ENCODE measurements at regions not wholly inside any gene's neighbourhood (a gene's known extent, or its start where the extent isn't known, plus 50 kb on each side); places are given as distances from the start of the nearest gene placed in this dataset.

DNA sequence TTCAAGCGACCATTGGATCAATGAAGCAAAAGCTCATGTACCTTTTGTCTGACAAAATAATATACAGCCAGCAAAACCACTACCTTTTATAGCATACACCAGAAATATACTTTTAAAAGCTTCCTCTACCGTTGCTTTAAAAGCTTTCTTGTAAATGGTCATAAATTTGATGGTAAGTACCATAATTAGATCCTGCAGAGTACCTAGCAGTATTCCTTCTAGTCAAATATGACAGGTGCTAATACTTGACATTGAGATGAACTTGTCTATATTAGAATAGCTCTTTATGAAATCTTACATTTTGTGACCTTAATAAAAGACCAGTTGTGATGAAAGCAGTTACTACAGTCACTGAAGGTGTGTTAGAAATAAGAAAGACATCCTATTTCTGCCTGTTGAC, 340.5 kb upstream of the ANO3 start:
- DNase-seq: no peak

DNA sequence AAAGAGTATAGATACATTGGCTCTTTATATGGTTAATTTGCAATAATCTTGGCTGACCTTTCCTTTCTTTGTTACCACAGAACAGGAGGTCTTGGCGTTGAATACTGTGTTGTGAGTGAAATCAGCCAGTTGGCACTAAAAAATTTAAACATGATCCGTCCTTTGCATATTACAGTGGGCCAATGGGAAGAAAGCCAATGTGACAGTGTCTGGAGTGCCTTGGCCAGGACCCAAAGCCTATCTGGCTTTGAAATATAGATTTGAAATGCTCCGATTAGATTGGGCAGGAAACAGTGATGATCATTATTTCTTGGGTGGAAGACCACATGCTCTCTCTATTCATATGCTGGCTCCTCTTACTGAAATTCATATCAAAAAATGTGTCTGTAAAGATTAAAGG, 339.6 kb upstream of the ANO3 start:
- DNase-seq: no peak

GRCh38 chr11:25993016-25993415, 338.9 kb upstream of the ANO3 start:
- no peak for DNase-seq

- no peak for DNase-seq
These were observed 320.5 kb upstream of the ANO3 start for GRCh38 chr11:26011474-26011873.

DNA sequence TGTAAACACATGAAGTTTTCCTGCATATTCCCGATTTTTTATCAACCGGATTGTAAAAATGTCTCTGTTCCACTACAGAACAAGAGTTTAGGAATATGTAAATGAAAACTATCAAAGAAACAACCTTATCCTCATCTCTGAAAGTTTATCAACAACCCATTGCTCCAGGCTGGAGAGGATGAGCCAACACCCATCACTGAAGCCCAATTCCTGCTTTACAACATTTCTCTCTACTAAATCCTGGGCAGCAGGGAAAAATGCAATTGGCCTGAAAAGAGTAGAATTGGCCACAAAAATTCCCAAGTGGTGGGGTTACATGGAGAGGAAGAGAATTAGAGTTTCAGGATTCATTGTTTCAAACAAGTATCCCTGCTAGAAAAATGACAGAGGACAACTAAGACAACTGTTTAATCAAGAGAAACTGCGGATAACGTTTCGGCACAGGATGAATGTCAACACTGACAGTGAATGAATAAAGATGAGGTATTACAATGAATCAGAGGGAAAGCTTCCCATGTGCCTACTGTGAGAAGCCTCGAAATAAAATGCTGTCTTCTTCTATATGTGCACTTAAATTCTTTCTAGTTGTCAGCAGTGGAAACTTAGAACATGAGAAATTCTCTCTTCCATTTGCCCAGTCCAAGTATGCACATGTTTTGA, 317.3 kb upstream of the ANO3 start:
- no peak for DNase-seq

DNA sequence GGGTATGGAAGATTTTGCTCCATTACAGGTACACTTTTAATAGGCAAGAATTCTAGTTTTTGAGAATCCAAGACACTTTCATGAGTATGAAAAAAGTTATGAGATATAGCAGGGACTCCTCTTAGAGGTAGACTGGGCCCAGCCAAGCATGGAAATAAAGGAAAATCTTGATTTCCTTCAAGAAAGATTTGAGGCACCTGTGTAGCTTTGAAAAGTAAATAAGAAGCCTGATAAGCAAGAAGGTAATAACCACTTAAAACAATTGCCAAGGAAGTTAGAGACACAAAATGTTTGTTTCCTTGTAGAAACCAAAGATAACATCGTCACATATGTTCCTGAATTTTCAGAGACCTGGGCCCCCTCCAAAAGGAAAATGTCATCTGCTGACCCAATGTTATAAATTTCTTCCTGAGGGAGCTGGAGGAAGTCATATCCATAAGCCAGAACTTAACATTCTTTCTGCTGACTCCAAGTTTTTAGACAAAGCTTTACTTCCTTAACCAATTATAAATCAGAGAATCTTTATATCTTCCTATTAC, 314.5 kb upstream of the ANO3 start:
- no peak for DNase-seq

- DNase-seq: no peak
These were observed 314.0 kb upstream of the ANO3 start for GRCh38 chr11:26017903-26018302.

DNA sequence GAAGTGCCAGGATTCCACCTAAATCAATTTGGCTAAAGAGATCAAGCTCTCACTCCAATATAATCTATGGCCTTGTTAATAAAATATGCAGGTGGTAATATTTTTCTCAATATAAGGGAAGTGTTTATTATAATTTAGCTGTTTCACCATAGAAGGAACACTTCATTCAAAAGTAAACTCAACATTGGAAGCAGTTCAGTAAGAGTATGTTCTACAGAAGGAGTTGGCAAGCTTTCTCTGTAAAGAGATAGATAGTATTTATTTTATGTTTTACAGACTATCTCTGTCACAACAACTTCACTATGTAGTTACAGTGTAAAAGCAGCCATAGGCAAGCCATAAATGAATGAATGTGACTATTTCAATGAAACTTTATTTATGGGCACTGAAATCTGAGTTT, 313.6 kb upstream of the ANO3 start:
- DNase-seq: no peak

- DNase-seq: no peak
These were observed 312.5 kb upstream of the ANO3 start for GRCh38 chr11:26019386-26019785.

DNA sequence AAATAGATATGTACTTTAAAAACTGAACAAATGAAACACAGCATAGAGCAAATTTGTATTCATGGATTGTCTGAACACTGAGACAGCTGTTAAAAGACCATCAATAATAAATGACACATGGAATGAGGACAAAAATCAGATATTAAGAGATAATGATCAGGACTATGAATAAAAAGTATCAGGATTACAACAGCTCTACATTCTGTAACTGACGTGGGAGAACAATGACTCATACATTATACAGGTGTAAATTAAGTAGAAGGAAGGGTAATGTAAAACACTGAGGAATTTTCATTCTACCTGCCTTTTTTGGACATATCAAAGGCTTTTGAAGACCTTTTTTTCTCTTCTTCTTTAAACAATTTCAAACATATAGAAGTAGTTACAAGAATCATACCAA, 310.9 kb upstream of the ANO3 start:
- DNase-seq: no peak

DNA sequence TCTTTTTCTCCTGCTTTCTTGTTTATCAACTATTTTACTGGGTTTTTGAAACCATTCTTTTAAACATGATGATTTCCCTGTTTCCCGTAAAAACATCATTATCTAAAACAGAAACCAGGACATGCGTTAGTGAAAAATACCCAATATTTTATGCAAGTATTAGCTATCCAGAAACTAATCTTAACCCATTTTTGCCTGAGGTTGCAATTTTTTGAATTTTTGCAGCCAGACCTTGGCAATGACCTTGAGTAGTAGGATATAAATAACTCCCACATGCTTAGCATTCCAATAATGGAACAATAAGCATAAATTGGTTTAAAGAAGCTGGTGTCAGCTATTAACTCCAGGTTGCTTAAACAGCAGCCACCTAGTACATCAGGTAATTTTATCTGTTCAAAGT, 308.9 kb upstream of the ANO3 start:
- no peak for DNase-seq

- no peak for DNase-seq
These were observed 306.3 kb upstream of the ANO3 start for GRCh38 chr11:26025676-26026075.

- DNase-seq: no peak
These were observed 305.9 kb upstream of the ANO3 start for GRCh38 chr11:26026078-26026477.

GRCh38 chr11:26027887-26028286, 304.0 kb upstream of the ANO3 start:
- no peak for DNase-seq

DNA sequence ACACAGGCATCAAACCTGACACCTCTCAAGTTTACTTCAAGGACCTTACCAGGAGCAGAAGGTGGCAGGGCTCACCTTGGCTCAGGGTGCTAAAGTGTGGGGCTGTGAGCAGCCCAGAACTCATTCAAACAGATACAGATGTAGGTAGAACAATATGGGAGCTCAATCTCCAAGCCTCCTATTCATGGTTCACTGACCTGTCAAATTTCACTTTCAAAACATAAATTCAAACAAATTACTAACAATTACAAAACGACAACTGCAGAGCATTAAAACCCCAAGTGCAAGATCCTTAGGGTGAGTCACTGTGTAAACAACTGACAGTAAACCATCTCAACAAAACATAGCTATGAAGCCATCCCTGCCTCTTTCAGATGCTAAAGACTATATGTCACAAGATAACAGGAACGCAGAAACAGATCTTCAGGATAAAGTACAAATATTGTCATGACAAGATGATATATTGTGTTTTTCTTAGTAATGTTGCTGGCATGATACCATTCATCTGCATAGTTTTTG, 303.5 kb upstream of the ANO3 start:
- DNase-seq: no peak

DNA sequence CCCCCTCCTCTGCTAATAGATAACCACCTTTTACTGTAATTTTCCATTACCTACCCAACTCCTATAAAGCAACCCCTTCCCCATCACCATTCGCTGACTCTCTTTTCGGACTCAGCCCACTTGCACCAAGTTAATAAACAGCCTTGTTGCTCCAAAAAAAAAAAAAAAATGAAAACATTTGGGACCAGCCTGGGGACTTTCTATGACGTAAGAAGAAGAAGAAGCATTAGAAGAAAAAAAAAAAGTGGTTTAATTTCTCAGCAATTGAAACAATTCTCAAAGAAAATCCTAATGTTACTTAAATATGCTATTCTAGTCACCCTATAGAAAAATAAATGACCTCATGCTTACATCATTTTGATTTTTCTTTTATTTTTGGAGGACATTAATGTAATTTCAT, 301.5 kb upstream of the ANO3 start:
- no peak for DNase-seq

DNA sequence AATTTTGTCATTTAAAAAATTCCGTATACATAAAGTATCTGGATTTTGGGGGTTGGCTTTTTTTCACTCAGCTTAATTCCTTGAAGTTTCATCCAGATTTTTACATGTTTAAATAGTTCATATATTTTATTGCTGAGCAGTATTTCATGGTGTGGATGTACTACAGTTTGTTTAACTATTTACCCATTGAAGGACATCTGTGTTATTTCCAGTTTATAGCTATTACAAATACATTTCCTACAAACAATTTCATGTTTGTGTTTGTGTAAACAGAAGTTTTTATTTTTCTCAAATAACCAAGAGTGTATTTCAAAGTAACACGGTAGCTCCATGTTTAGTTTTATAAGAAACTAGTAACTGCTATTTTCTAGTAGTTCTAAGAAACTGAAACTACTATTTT, 299.7 kb upstream of the ANO3 start:
- no peak for DNase-seq

DNA sequence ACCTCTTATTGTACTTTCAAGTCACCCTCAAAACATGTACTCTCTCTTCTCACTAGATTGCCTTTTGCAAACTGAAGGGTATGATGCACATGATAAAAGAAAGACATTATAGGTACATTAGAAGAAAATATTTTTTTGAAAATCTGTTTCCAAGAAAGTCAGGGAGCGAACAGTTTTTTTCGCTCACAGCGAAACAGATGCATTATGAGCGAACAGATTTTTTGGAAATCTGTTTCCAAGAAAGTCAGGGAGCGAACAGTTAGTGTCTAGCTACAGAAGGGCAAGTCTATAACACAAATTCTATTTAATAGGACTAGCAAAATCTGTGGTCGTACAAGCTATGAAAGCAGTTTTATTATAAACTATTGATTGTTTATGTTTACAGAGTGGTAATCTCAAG, 296.2 kb upstream of the ANO3 start:
- DNase-seq: no peak

DNA sequence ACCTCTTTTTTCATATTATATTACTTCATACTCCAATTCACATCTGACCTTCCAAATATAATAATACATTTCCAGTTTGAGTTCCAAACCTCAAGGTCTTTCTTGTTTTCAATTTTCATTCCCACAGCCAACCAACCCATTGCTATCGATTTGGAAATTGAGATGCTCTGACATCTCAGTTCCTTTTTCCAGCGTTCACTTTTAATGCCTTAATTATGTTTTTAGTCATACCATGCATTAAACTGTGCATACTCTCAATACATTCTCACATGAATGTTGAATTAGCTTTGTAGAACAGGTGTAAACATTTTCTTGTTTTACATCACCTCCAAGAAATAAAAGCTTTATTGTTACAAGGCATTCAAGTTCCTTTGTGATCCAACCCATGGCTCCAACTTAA, 294.2 kb upstream of the ANO3 start:
- DNase-seq: no peak

GRCh38 chr11:26040339-26040738, 291.6 kb upstream of the ANO3 start:
- no peak for DNase-seq

GRCh38 chr11:26042113-26042512, 289.8 kb upstream of the ANO3 start:
- DNase-seq: no peak

DNA sequence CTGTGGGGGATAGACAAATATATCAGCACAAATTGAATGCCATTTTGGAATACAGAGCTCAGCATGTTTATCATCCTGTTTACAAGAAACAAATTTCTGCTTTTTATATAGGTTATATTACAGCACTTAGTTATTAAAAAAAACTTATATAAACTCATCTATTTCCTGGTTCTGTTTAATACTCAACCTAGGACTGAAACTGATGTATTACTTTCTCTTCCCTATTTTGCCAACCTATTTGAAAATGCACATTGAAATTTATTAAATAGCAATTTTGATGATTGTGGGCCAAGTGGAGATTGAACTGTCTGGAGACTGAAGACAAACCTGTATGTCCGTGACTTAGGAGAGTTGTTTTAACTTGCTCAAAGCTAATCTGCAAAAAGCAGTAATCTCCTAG, 288.3 kb upstream of the ANO3 start:
- no peak for DNase-seq

DNA sequence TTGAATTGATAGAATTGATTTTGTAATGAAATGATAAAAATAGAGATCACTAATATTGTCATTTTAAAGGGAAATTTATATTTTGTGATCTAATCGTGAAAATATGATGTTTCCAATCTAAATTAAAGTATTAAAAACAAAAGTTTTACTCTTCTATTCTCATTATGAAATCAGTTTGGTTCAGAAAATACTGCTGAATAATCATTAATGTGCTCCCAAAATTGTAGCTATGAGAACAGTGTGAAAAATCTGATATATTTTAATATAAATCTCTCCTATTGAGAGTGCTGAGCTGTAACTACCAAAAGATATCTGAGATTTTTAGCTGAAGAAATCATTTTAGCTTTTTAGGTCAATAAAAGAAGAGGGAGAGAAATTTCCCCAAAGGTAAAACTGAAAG, 287.5 kb upstream of the ANO3 start:
- no peak for DNase-seq

DNA sequence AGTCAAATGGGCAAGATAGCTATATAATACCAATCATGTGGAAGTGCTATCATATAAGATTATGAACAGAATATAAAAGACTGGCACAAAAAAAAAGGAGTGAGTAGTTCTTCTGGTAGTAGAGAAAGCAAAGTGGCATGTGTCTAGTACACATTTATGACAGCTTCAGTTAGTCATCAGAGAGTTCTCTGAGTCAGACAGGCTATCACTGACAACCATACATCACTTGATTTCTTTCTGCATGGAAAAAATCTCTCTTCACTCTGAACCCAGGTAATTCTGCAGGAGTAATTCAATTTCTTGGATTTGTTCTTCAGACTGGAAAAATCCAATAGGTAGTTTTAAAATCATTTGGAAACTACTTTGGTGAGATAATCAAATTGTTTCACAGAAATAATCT, 286.8 kb upstream of the ANO3 start:
- DNase-seq: no peak

DNA sequence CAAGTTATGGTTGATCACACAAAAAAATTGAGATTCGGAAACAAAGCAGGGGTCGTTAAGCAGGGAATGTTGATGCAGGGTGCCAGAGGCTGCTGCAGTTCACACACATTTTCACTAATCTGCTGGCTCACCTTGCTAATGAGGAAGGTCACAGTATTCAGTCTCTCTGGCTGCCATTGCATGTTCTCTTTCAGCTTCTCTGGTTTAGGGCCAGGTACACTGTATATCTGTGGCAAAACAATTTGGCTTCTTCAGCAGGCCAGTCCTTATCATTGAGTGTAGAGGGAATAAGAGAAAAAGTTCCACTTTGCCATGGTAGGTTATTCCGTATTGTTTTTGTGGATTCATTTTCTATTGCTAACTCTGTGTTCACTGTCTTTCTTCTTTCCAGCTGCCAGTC, 283.7 kb upstream of the ANO3 start:
- no peak for DNase-seq

Data from stimulated activated CD4-positive, alpha-beta T cell treated with anti-CD3 and anti-CD28 coated beads, Interleukin-2, amount 100 ng/mL, for 24 hours (primary cell).